CD14-positive monocyte (primary cell): ENCODE measurements at regions not wholly inside any gene's neighbourhood (a gene's known extent, or its start where the extent isn't known, plus 50 kb on each side); places are given as distances from the start of the nearest gene placed in this dataset.

Source experiments
- DNase-seq, 3 donors: peaks; one replicate each; pipeline ENCODE4 v3.0.0-alpha.2; 2011 to 2022
- H2AFZ ChIP-seq: 2 replicates; pipeline ENCODE4 v1.6.0; 2012; ENCODE audit warnings: mild to moderate bottlenecking, low read depth, low read length, inconsistent platforms; ENCODE audit not compliant: insufficient read depth, poor library complexity, severe bottlenecking
- H3K27ac ChIP-seq, 2 donors: 1 replicate in 1 of 2; 2 replicates in 1 of 2; pipeline ENCODE4 v1.5.1; 2012 to 2013; ENCODE audit warnings: low read length in 2 of 2, control low read depth in 1 of 2, inconsistent platforms in 1 of 2, low read depth in 1 of 2, mild to moderate bottlenecking in 1 of 2
- H3K27me3 ChIP-seq, 2 donors: one replicate each; pipeline versions ENCODE4 v1.6.0 to v1.6.1; 2011 to 2013; ENCODE audit warnings: low read length in 2 of 2; ENCODE audit not compliant: control insufficient read depth in 2 of 2, insufficient read depth in 2 of 2
- H3K36me3 ChIP-seq, 2 donors: replicated peaks in 1 of 2; 1 replicate in 1 of 2; 2 replicates in 1 of 2; pipeline versions ENCODE4 v1.5.1 to v1.6.1; 2012 to 2013; ENCODE audit warnings: low read length in 2 of 2, control low read depth in 1 of 2, inconsistent platforms in 1 of 2, mild to moderate bottlenecking in 1 of 2; ENCODE audit not compliant: insufficient read depth in 2 of 2, control insufficient read depth in 1 of 2
- H3K4me1 ChIP-seq, 2 donors: 1 replicate in 1 of 2; 2 replicates in 1 of 2; pipeline versions ENCODE4 v1.5.1 to v1.6.1; 2012 to 2013; ENCODE audit warnings: low read length in 2 of 2, control low read depth in 1 of 2, inconsistent platforms in 1 of 2, mild to moderate bottlenecking in 1 of 2, moderate library complexity in 1 of 2; ENCODE audit not compliant: insufficient read depth in 2 of 2, control insufficient read depth in 1 of 2
- H3K4me2 ChIP-seq: replicated peaks from 2 replicates; pipeline ENCODE3; 2012; ENCODE audit warnings: low read length, moderate library complexity, mild to moderate bottlenecking; ENCODE audit not compliant: poor library complexity, severe bottlenecking; ENCODE audit errors: extremely low read depth
- H3K4me3 ChIP-seq, 3 experiments: fragments of 200-600 bp in 1 of 3; sonication (generic) in 1 of 3; replicated peaks in 1 of 3; 1 replicate in 2 of 3; 2 replicates in 1 of 3; pipeline ENCODE4 v1.5.1; 2011 to 2013; ENCODE audit warnings: low read length in 3 of 3, mild to moderate bottlenecking in 3 of 3, control low read depth in 2 of 3, low read depth in 2 of 3, inconsistent platforms in 1 of 3, moderate library complexity in 1 of 3
- H3K79me2 ChIP-seq: 2 replicates; pipeline ENCODE4 v1.6.0; 2012; ENCODE audit warnings: mild to moderate bottlenecking, control low read depth, inconsistent platforms, low read length, moderate library complexity; ENCODE audit not compliant: insufficient read depth
- H3K9ac ChIP-seq: 2 replicates; pipeline ENCODE4 v1.6.0; 2017; ENCODE audit warnings: low read length, mild to moderate bottlenecking; ENCODE audit not compliant: insufficient read depth, poor library complexity, severe bottlenecking
- H3K9me3 ChIP-seq, 2 donors: replicated peaks in 1 of 2; 1 replicate in 1 of 2; 2 replicates in 1 of 2; pipeline versions ENCODE4 v1.5.1 to v1.6.1; 2012 to 2013; ENCODE audit warnings: low read length in 2 of 2, control low read depth in 1 of 2; ENCODE audit not compliant: control insufficient read depth in 1 of 2, insufficient read depth in 1 of 2
- H4K20me1 ChIP-seq: 2 replicates; pipeline ENCODE4 v1.6.0; 2012; ENCODE audit warnings: mild to moderate bottlenecking, low read length, control low read depth, moderate library complexity; ENCODE audit not compliant: insufficient read depth
- H3K27ac Mint-ChIP-seq, 7 donors: one replicate each; pipeline ENCODE4 v1.8.0; 2020; ENCODE audit warnings: mild to moderate bottlenecking in 7 of 7, mixed read lengths in 7 of 7, moderate library complexity in 6 of 7, inconsistent platforms in 2 of 7
- H3K27me3 Mint-ChIP-seq, 3 donors: one replicate each; pipeline ENCODE4 v1.8.0; 2021 to 2022; ENCODE audit warnings: low read depth in 3 of 3, mild to moderate bottlenecking in 3 of 3, mixed read lengths in 3 of 3, moderate library complexity in 3 of 3, inconsistent platforms in 1 of 3
- H3K36me3 Mint-ChIP-seq, 2 donors: one replicate each; pipeline ENCODE4 v1.8.0; 2020; ENCODE audit warnings: mixed read lengths in 2 of 2, inconsistent platforms in 1 of 2, mild to moderate bottlenecking in 1 of 2
- H3K4me1 Mint-ChIP-seq: one replicate; pipeline ENCODE4 v1.8.0; 2020; ENCODE audit warnings: mild to moderate bottlenecking, mixed read lengths
- H3K4me3 Mint-ChIP-seq, 2 donors: one replicate each; pipeline ENCODE4 v1.8.0; 2020; ENCODE audit warnings: mild to moderate bottlenecking in 2 of 2, mixed read lengths in 2 of 2, moderate library complexity in 1 of 2
- H3K9me3 Mint-ChIP-seq, 7 donors: one replicate each; pipeline ENCODE4 v1.8.0; 2020 to 2022; ENCODE audit warnings: mixed read lengths in 7 of 7, mild to moderate bottlenecking in 6 of 7, moderate library complexity in 6 of 7, inconsistent platforms in 2 of 7
- CTCF ChIP-seq: fragments of 200-600 bp; IDR thresholded peaks from one replicate; pipeline ENCODE4 v1.8.0; 2022; ENCODE audit warnings: antibody characterized with exemption, mild to moderate bottlenecking
- WGBS: methylation state at CpG from one replicate; pipeline ENCODE4 v1.1.5; 2013; ENCODE audit warnings: missing lambda C conversion rate; ENCODE audit not compliant: insufficient coverage; 5-methylcytosine and 5-hydroxymethylcytosine counted together
- intact Hi-C, 2 donors: fragments of 100-400 bp; cut with micrococcal nuclease; formaldehyde crosslinking; loops; one replicate each; pipeline versions ENCODE4 v1.15.0 to v1.15.1; 2023

GRCh38 chrX:96094616-96095015 is 590.0 kb upstream of the DIAPH2 start:
- WGBS = no CpG with 5 or more reads among the region's 5 CpGs
- intact Hi-C loops = no loop called here

GRCh38 chrX:96098471-96098870 is 586.2 kb upstream of the DIAPH2 start:
- intact Hi-C loops = no loop called here
- Histone ChIP-seq H3K9ac (no peak overlapping the region), H3K4me1 (no peaks in the 10 kb centered on the region), H4K20me1 (no peaks in the 10 kb centered on the region), H3K27ac (no peak overlapping the region), H3K4me3 (no peak overlapping the region), H3K4me2 (no peak overlapping the region), H3K27me3 (no peaks in the 10 kb centered on the region), H2AFZ (no peak overlapping the region), H3K79me2 (no peaks in the 10 kb centered on the region), H3K9me3 (no peaks in the 10 kb centered on the region), H3K36me3 (no peaks in the 10 kb centered on the region)
- 80% methylated on average over 1 of the region's 1 CpG for WGBS
- Mint-ChIP-seq H3K27ac (no peak overlapping the region), H3K4me3 (no peak overlapping the region), H3K9me3 (peaks cover 0 to 5% (median 0%) of the 10 kb centered on the region in 7 donors), H3K4me1 (no peaks in the 10 kb centered on the region), H3K27me3 (no peaks in the 10 kb centered on the region), H3K36me3 (no peaks in the 10 kb centered on the region)
- no peak for TF ChIP-seq CTCF
- no peak for DNase-seq

More at GRCh38 chrX:96094616-96095015, 590.0 kb upstream of the DIAPH2 start:
- H3K9ac ChIP-seq = no peak overlapping the region
- no peaks in the 10 kb centered on the region for H4K20me1 ChIP-seq
- no peak for TF ChIP-seq CTCF
- Mint-ChIP-seq H3K27ac (no peak overlapping the region), H3K4me3 (no peak overlapping the region), H3K27me3 (no peaks in the 10 kb centered on the region), H3K36me3 (no peaks in the 10 kb centered on the region), H3K4me1 (no peaks in the 10 kb centered on the region), H3K9me3 (peaks cover 0 to 8% (median 2%) of the 10 kb centered on the region in 7 donors)
- H3K27ac ChIP-seq = no peak overlapping the region
- H3K79me2 ChIP-seq = no peaks in the 10 kb centered on the region
- DNase-seq = no peak
- no peaks in the 10 kb centered on the region for H3K36me3 ChIP-seq
- H2AFZ ChIP-seq = no peak overlapping the region
- no peak overlapping the region for H3K4me2 ChIP-seq
- no peak overlapping the region for H3K4me3 ChIP-seq
- no peaks in the 10 kb centered on the region for H3K4me1 ChIP-seq
- H3K27me3 ChIP-seq = no peaks in the 10 kb centered on the region
- H3K9me3 ChIP-seq = no peaks in the 10 kb centered on the region
